ENCODE measurements at regions not wholly inside any gene's neighbourhood (a gene's known extent, or its start where the extent isn't known, plus 50 kb on each side); places are given as distances from the start of the nearest gene placed in this dataset.

- Histone ChIP-seq H4K5ac (ENCODE audit: low read depth, low read length) (no peak overlapping the region), H3K27me3 (ENCODE audit: control insufficient read depth, insufficient read depth, low read length) (no peaks in the 10 kb centered on the region), H3K4me3 (ENCODE audit: insufficient read depth, low read depth, low read length) (no peak overlapping the region), H2BK15ac (ENCODE audit: low read depth, low read length) (no peak overlapping the region), H2BK5ac (ENCODE audit: low read depth, low read length, poor library complexity, severe bottlenecking) (no peak overlapping the region), H3K9me3 (ENCODE audit: control insufficient read depth, insufficient read depth, low read length) (peaks cover 6% of the 10 kb centered on the region), H4K20me1 (ENCODE audit: insufficient read depth, low read length) (no peaks in the 10 kb centered on the region), H2BK120ac (ENCODE audit: low read depth, low read length) (no peak overlapping the region), H3K4me2 (ENCODE audit: low read depth, low read length) (no peak overlapping the region), H4K8ac (ENCODE audit: low read depth in 2 of 2, low read length in 2 of 2) (no peak overlapping the region), H3K4me1 (ENCODE audit: control insufficient read depth, insufficient read depth, low read length) (no peaks in the 10 kb centered on the region), H2AK5ac (ENCODE audit: low read depth, low read length) (no peak overlapping the region), H4K91ac (ENCODE audit: insufficient read depth, low read depth, low read length) (no peak overlapping the region), H3K56ac (ENCODE audit: extremely low read depth, insufficient read depth, low read length) (no peak overlapping the region), H3K18ac (ENCODE audit: low read depth, low read length) (no peak overlapping the region), H2AK9ac (replicated peaks; ENCODE audit: low read depth, low read length, poor library complexity) (no peak overlapping the region), H3K9ac (ENCODE audit: low read depth, low read length) (no peak overlapping the region), H3K27ac (ENCODE audit: insufficient read depth, low read length) (no peak overlapping the region), H3K23ac (ENCODE audit: low read depth, low read length) (no peak overlapping the region), H2AFZ (replicated peaks; ENCODE audit: low read length, poor library complexity) (no peak overlapping the region), H3K79me1 (ENCODE audit: low read depth in 1 of 2, low read length in 2 of 2) (no peaks in the 10 kb centered on the region), H2BK20ac (ENCODE audit: low read depth, low read length) (no peak overlapping the region), H3K14ac (replicated peaks; ENCODE audit: low read depth, low read length) (no peak overlapping the region), H3K36me3 (ENCODE audit: control insufficient read depth, insufficient read depth, low read length) (no peaks in the 10 kb centered on the region), H3K9me1 (ENCODE audit: insufficient read depth, low read length) (no peaks in the 10 kb centered on the region), H3K4ac (ENCODE audit: low read depth, low read length) (no peak overlapping the region)
- in situ Hi-C loops (cut with MboI; ENCODE audit: low sequenced_read_pairs) = no loop called here
- intact Hi-C loops (cut with micrococcal nuclease) = no loop called here
- TF ChIP-seq RAD21 (IDR thresholded peaks at IDR 0.05; ENCODE audit: low read length) (no peak), RCOR1 (IDR thresholded peaks at IDR 0.05; ENCODE audit: insufficient replicate concordance, low read length) (no peak), NFE2L2 (IDR thresholded peaks at IDR 0.05; ENCODE audit: low read depth, low read length) (no peak), POLR2A (IDR thresholded peaks at IDR 0.05; ENCODE audit: low read depth, low read length) (no peak)
- WGBS, 2 experiments (ENCODE audit: extremely low coverage in 2 of 2, insufficient read length in 1 of 2) = no CpG with 5 or more reads among the region's 3 CpGs
- ATAC-seq (ENCODE audit: low read depth) = no peak
- no TSS peak for BruUV-seq (replicated peaks)
- dilution Hi-C loops (cut with HindIII; ENCODE audit: low sequenced_read_pairs, unreplicated experiment) = no loop called here
- POLR2A ChIA-PET (ENCODE audit: unreplicated experiment) = no interaction called here
- no peak for DNase-seq
- CTCF ChIA-PET = no interaction called here
These were observed 189.9 kb downstream of the SOX2 start for GRCh38 chr3:181901626-181902025.
